ENCODE measurements at regions not wholly inside any gene's neighbourhood (a gene's known extent, or its start where the extent isn't known, plus 50 kb on each side); places are given as distances from the start of the nearest gene placed in this dataset.
A peak's percentile ranks its signal among the peaks of the same experiment; 100 is the strongest.

DNA sequence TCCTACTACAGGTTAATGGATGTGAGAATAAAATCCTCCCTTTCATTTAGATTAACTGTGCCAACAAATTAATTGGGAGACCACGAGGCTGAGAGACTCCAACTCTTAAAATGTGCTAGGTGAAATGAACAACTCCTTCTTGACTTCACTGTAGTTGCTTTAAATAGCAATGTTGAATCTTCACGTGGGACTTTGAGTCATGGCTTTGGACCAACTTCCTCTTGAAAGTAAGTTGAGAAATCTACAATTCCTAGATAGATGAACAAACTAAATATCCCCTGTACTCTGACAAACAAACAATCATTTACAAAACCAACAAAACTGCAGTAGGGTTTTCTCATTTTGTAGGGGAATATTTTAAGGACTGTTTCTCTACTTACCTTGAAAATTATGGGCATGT is 291.9 kb upstream of the SPRED2 start:
- DNase-seq (ENCODE audit: low read depth, low spot score) (no peak), ATAC-seq (no peak)
- in situ Hi-C loops (cut with HindIII; ENCODE audit: low pct_unique_long_range_greater_than_20kb, low sequenced_read_pairs): no loop called here

GRCh38 chr2:65722028-65722778 is 289.8 kb upstream of the SPRED2 start:
- no peak for TF ChIP-seq REST (IDR thresholded peaks at IDR 0.05; ENCODE audit: insufficient read depth in 1 of 2, low read depth in 2 of 2, low read length in 1 of 2)
- TF ChIP-seq CTCF (IDR thresholded peaks at IDR 0.05): peak; percentile 40
- TF ChIP-seq POLR2AphosphoS5 (IDR thresholded peaks at IDR 0.05; ENCODE audit: low read depth, low read length): no peak
- no peak for TF ChIP-seq TCF7L2 (IDR thresholded peaks at IDR 0.05; ENCODE audit: low read depth, low read length)
- no peak for TF ChIP-seq SIN3A (IDR thresholded peaks at IDR 0.05; ENCODE audit: borderline replicate concordance, insufficient read depth, low read depth, low read length)
- ATAC-seq (peak; percentile 88), DNase-seq (ENCODE audit: low read depth, low spot score) (no peak)
- in situ Hi-C loops (cut with HindIII; ENCODE audit: low pct_unique_long_range_greater_than_20kb, low sequenced_read_pairs): no loop called here
- intact Hi-C loops (cut with micrococcal nuclease; ENCODE audit: unreplicated experiment): no loop called here
- Histone ChIP-seq H3K27me3 (ENCODE audit: control insufficient read depth, insufficient read depth, low read length) (no peaks in the 10 kb centered on the region), H3K4me1 (ENCODE audit: control insufficient read depth, insufficient read depth, low read length) (no peaks in the 10 kb centered on the region), H3K27ac (ENCODE audit: low read length) (no peak overlapping the region), H3K36me3 (ENCODE audit: control insufficient read depth, insufficient read depth, low read length) (no peaks in the 10 kb centered on the region), H3K9me3 (ENCODE audit: control insufficient read depth, insufficient read depth, low read depth, low read length) (no peaks in the 10 kb centered on the region), H3K4me3 (ENCODE audit: low read depth in 2 of 2, low read length in 2 of 2) (no peak overlapping the region)
- BruUV-seq (replicated peaks): no TSS peak
- ChIA-PET CTCF (no interaction called here), POLR2A (no interaction called here)

More for the DNA sequence above, 291.9 kb upstream of the SPRED2 start:
- no peak overlapping the region for H3K27ac ChIP-seq (ENCODE audit: low read length)
- intact Hi-C loops (cut with micrococcal nuclease; ENCODE audit: unreplicated experiment): no loop called here
- H3K4me3 ChIP-seq (ENCODE audit: low read depth in 2 of 2, low read length in 2 of 2): no peak overlapping the region
- H3K27me3 ChIP-seq (ENCODE audit: control insufficient read depth, insufficient read depth, low read length): no peaks in the 10 kb centered on the region
- ChIA-PET POLR2A (no interaction called here), CTCF (no interaction called here)
- H3K4me1 ChIP-seq (ENCODE audit: control insufficient read depth, insufficient read depth, low read length): no peaks in the 10 kb centered on the region
- no peaks in the 10 kb centered on the region for H3K9me3 ChIP-seq (ENCODE audit: control insufficient read depth, insufficient read depth, low read depth, low read length)
- no peak for TF ChIP-seq TCF7L2 (IDR thresholded peaks at IDR 0.05; ENCODE audit: low read depth, low read length)
- BruUV-seq (replicated peaks): no TSS peak
- no peaks in the 10 kb centered on the region for H3K36me3 ChIP-seq (ENCODE audit: control insufficient read depth, insufficient read depth, low read length)

DNA sequence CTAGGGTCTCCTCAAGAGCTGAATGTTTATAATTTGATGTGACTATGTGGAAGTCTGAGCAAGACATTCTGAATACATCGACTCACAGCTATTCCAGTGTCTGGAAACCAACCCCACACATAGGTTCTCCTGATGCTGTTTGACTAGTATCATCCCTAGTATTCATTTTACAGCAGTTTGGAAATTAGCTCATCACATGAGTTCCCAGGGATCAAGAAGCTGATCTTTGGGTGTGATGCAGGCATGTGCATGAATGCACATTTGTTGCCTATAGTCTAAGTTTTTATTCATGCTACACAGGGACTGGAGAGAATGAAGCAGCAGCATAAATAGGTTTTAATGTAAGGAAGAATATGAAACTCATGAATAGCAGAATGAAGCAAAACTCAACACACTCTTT is 284.3 kb upstream of the SPRED2 start:
- ATAC-seq (no peak), DNase-seq (ENCODE audit: low read depth, low spot score) (no peak)
- Histone ChIP-seq H3K27me3 (ENCODE audit: control insufficient read depth, insufficient read depth, low read length) (peaks cover 4% of the 10 kb centered on the region; the same call in 1 of the 2 replicates), H3K9me3 (ENCODE audit: control insufficient read depth, insufficient read depth, low read depth, low read length) (no peaks in the 10 kb centered on the region), H3K4me1 (ENCODE audit: control insufficient read depth, insufficient read depth, low read length) (no peaks in the 10 kb centered on the region), H3K4me3 (ENCODE audit: low read depth in 2 of 2, low read length in 2 of 2) (no peak overlapping the region), H3K27ac (ENCODE audit: low read length) (no peak overlapping the region), H3K36me3 (ENCODE audit: control insufficient read depth, insufficient read depth, low read length) (no peaks in the 10 kb centered on the region)
- intact Hi-C loops (cut with micrococcal nuclease; ENCODE audit: unreplicated experiment) (no loop called here), in situ Hi-C loops (cut with HindIII; ENCODE audit: low pct_unique_long_range_greater_than_20kb, low sequenced_read_pairs) (no loop called here)
- TF ChIP-seq TCF7L2 (IDR thresholded peaks at IDR 0.05; ENCODE audit: low read depth, low read length) (no peak), SIN3A (IDR thresholded peaks at IDR 0.05; ENCODE audit: borderline replicate concordance, insufficient read depth, low read depth, low read length) (no peak), POLR2AphosphoS5 (IDR thresholded peaks at IDR 0.05; ENCODE audit: low read depth, low read length) (no peak), CTCF (IDR thresholded peaks at IDR 0.05) (no peak), REST (IDR thresholded peaks at IDR 0.05; ENCODE audit: insufficient read depth in 1 of 2, low read depth in 2 of 2, low read length in 1 of 2) (no peak)
- POLR2A ChIA-PET: no interaction called here
- no TSS peak for BruUV-seq (replicated peaks)
- CTCF ChIA-PET: no interaction called here

All from Panc1 (cell line).